ENCODE measurements at regions not wholly inside any gene's neighbourhood (a gene's known extent, or its start where the extent isn't known, plus 50 kb on each side); places are given as distances from the start of the nearest gene placed in this dataset.

GRCh38 chr5:56587381-56588130 lies 227.8 kb upstream of the MAP3K1 start:
- no peak for TF ChIP-seq POLR2A (IDR thresholded peaks at IDR 0.05)
- no peak for TF ChIP-seq POLR2AphosphoS5 (IDR thresholded peaks at IDR 0.05)

Measured in upper lobe of left lung (tissue), 4 donors.